Activated gamma-delta T cell (primary cell): ENCODE measurements at regions not wholly inside any gene's neighbourhood (a gene's known extent, or its start where the extent isn't known, plus 50 kb on each side); places are given as distances from the start of the nearest gene placed in this dataset.

Experiments used
- DNase-seq: peaks from one replicate; lab custom pipeline; 2025; lab: John Stamatoyannopoulos, UW

DNA sequence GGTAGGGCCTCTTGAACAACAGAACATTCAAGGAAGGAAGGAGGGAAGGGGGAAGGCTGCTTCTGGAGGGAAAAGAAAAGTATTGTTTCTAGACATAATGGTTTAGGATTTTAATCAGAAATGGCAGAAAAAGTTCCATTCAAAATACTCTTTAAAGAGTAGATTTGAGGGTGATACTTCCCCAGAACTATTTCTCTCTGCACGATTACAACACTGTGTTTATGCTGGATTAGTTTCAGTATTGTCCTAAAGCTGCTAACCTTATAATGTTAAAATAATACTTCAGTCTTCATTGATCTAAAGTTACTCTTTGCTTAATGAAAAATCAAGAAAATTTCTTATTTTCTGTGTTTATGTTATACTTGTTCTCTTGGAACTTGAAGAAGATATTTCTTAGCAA, 1026.3 kb upstream of the PABPC4L start:
- DNase-seq: no peak

DNA sequence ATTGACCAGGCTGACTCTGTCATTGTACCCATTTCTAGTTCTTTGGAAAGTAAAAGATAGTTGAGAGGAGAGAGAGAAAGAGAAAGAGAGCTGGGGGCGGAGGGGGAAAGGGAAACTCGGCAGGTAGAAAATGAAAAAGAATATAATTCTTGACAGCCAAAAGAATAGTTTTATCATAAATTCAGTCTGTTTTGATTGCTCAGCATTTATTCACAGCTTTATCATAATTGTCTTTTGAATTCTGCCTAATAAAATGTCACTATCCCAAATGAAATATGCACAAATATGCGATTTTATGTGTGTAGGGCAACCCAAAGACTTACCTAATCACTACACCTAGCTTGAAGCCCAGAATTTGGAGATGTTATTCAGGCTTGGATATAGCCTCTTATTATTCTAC, 1024.0 kb upstream of the PABPC4L start:
- DNase-seq: no peak

DNA sequence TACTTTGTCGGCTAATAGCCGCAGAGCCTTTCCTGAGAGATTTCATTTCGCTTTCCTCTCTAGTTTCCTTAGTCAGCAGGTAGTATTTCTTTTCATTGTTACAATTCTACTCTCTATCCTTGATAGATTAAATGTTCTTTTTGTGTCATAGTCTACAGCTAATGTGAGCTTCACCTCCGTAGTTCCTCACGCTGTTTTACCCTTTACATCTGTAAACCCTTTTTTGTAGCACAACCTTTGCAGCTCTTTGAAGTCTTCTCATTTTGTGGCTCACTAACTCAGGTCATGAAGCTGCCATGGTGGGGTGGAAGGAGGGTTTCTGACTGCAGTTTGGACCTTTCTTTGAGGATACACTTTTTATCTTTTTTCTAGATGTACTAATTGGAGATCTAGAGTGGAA, 1008.8 kb upstream of the PABPC4L start:
- DNase-seq: no peak

DNA sequence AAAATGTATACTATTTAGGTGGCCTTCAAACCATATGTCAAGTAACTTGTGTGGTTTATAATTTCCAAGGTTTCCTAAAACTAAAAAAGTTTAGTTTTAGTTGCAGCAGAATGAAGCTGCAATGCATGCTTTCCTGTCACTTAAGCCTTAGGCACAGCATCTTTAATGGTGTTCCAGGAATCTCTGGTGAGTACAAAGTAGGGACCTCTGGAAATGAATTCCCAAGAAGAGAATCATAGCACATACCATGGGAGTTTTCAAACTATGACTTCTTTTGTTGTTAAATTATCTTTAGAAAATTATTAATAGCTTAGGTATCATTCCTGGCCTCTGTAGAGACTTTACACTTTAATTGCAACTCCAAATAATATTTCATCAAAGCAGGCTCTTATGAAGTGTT, 1005.9 kb upstream of the PABPC4L start:
- DNase-seq: no peak

DNA sequence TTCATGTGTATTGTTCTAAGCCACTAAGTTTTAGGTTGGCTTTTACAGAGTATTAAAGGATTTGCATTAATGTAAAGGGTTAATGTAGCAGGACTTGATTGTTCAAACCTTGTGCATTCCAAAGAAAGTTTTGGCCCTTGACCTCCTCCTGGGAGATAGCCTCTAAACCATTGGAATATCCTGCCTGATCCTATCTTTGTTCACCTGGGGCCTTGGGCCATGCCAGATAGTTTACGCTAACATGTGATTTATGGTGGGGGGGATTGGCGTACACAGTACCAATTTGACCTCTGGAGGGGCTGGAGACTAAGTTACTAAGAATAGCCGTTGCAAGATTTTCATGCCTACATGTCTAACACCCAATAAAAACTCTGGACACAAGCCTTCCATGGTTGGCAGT, 1002.7 kb upstream of the PABPC4L start:
- DNase-seq: no peak

DNA sequence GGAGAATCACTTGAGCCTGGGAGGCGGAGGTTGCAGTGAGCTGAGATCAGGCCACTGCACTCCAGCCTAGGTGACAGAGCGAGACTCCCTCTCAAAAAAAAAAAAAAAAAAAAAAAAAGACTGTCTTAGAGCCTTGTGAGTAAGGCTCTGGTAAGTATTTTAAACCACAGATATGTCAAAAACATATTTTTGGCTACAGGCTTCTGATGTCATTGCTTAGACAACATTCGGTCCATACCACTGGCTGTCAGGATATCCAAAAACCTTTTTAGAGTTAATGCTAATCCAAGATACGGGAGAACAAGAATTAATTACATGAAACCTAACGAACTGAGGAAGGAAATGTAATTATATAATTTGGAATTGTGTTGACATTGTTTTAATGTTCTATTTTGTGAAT, 999.5 kb upstream of the PABPC4L start:
- DNase-seq: no peak

DNA sequence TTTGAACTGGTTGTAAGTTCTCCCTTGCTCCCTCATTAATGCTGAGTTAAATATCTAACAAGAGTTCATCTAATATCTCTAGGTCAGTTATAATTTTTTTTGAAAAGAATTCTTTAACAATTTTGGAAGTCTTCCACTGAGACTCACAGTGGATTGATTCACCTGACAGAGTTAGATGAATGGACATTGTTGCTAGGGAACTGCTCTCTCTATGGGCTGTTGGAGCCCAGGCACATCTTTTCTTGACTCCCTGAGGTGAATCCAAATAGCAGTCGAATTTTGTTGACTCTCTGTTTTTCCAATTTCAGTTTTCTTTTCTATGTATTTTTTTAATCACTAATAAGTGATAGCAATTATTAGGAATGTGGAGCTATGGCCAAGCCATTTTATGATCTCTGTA, 996.1 kb upstream of the PABPC4L start:
- no peak for DNase-seq

DNA sequence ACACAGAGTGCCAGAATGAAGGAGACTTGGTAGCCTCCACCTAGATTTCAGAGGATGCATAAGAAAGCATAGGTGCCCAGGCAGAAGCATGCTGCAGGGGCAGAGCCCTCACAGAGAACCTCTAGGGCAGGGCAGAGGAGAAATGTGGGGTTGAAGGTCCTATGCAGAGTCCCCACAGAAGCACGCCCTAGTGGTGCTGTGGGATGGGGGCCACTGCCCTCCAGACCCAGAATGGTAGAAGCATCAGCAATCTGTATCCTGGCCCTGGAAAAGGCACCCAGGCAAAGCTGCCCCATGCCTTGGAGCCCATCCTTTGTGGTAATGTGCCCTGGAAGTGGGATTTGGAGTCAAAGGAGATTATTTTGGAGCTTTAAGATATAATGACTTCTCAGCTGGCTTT, 992.9 kb upstream of the PABPC4L start:
- DNase-seq: no peak

DNA sequence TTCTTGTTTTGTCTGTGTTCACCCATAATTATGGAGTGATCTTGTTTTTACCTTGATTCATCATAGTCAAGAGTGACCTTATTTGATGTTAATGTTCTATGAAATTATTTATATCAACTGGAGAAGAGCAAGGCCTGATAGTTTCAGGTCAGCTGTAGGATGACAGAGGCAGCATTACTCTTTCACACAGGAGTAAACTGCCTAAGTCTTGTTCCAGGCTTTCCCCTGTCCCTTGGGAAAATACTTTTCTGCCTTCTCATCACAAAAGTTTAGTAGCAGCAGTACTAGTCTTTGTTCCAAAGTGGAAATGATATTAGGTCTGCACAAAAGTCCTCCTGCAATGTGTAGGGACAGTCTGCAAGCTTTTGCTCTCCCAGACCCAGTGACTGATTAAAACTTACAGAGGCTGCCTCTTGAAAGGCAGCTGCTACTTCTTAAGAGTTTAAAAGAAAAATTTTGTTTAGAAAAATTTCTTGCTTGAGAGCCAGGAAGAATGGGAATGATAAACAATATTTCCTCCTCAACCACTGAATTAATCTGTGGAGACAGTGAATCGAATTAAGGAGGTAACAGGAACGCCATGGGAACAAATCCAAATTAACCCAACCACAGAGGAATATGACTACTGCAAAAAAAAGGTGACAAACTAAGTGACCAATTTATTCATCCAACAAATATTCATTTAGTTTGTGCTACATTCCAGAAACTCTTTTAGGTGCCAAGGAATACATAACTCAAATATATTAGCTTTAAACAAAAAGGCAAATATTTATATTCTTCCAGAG, 991.4 kb upstream of the PABPC4L start:
- DNase-seq: no peak

DNA sequence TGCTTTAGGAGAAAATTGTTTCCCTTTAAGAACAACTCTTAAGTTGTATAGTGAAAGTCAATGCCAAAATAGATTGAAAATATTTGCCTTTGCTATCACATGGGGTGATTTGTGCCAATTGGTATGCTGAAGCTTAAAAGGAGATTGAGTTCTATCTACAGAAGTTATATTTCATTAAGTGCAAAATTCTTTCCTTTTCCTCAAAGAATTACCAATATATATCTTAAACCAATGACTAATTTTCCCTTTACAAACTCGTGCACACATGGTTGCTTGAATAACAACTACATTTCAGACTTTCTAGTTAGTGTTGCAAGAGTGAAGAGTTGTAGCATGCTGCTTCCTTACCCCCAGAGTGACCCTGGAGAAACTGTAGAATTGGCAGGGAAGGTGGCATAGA, 990.0 kb upstream of the PABPC4L start:
- DNase-seq: no peak

DNA sequence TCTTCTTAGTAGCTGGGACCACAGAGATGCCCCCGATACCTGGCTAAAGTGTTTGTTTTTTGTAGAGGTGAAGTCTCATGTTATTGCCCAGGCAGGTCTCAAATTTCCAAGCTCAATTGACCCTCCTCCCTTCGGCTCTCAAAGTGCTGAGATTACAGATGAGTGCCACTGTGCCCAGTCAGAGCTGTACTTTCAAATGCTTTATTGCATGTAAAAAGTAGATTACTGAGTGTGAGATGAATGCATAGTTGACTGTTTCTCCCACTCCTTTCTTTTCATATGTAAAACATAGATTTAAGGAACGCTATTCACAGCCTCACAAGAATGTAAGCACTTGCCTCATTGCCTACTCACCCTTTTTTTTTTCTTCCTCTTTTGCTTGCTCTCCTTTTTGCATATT, 984.4 kb upstream of the PABPC4L start:
- DNase-seq: no peak

DNA sequence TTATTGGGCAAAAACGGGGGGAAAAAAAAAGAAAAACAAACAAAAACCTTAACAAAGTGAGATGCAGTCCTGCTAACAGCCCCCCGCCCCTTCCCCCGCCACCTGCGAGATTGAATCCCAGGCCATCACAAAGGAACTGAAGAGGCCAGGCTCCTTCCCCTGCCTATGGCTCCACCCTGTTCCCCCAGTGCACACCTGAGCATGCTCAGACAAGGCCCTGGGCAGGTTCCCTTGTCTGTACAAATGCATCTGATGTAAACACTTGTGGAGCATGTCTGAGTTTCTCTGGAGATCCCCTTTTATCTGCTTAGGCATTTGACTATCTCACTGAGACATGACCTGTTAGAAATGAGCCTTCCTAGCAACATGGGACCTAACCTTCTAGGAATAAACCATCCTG, 983.7 kb upstream of the PABPC4L start:
- no peak for DNase-seq

DNA sequence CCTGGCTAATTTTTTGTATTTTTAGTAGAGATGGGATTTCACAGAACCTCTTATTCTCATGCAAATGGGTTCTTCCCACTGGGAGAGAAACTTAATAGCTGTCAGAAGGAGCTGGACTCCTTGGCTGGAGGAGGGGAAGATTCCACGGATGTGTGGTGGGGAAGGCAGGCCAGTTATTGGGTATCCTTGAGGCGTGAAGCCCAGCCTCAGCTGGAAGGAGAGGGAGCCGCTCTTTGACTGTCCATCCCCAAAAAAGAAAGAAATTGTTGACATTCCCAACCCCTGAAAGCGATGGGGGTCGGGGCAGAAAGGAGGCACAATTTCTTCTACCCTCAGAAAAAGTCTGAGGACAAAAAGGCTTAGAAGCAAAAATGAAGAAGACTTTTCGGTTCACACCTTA, 983.1 kb upstream of the PABPC4L start:
- no peak for DNase-seq

DNA sequence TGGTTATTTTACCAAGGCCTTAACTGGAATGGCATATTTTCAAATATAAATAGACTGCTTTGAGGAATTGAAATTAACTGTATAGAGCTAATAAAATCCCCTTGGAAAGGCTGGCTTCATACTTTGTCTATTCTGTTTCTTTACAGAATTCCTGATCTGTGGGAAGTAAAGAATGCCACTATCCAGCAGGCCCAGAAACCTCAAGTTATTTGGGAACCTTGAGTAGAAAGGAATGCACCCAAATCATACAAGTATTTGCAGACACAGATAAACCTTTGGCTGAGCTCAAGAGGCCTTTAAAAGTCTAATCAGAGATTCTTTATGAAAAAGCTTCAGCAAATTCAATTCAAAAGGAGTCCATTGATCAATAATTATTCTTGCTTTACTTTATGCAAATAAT, 975.7 kb upstream of the PABPC4L start:
- DNase-seq: no peak

DNA sequence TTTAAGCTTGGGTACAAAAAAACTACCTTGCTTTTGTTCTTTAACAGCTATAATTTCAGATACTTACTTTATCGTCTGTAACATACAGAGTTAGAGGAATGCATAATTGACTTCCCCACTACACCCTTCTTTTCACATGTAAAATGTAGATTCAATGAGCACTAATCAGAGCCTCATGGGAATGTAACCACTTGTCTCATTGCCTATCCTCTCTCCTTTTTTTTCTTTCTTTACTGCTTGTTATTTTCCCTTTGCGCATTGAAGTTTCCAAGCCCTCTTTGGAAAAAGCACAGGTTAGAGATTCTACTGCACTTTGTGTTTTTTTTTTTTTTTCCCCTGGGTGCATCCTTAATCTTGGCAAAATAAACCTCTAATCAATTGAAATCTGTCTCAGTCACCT, 965.1 kb upstream of the PABPC4L start:
- DNase-seq: no peak

DNA sequence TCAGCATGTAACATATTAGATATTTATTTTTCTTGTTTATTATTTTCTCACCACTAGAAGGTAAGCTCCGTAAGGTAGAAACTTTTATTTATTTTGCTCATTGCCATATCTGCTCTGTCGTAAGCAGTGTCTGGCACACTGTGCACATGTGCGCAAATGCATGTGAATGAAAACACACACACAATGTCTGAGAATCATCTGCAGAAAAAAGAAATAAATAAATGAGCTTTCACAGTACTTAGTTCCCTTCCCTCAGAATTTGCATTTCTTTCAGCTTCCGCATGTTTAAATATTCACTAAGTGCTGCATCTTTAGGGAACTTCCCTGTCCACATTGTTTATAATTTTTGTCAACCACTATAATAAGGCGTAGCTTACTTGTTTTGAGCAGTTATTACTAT, 963.0 kb upstream of the PABPC4L start:
- DNase-seq: no peak

DNA sequence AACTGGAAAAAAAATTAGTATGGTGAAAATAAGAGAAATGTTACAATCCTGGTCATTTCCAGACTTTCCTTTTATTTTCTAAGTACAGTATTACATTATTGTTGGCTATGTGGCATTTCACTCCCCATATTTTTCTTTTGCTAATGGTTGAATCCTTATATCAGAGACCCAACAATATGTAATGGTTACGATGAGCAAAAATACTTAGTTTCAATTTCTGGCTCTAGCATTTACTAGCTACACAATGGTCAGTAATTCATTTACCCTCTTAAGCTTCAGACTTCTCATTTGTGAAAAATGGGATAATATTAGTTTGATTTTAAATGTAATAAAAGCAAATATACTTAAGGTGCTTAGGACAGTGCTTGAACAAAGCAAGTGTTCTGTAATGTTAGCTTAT, 942.9 kb upstream of the PABPC4L start:
- no peak for DNase-seq

DNA sequence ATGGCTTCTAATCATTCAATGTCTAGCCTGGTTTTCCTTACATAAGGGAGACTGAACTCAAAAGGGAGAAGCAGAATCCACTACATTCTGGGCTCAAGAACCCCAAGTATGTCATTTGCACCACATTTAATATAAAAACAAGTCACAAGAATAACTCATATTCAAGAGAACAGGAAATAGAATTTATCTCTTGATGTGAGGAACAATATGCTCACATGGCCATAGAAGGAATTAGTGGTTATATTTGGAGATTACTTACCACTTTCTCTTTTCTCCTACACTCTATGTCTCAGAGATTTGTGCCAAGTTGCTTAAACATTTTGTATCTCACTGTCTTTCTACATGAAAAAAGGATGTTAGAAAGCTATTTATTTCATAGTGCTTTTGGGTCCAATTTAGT, 922.6 kb upstream of the PABPC4L start:
- DNase-seq: no peak

DNA sequence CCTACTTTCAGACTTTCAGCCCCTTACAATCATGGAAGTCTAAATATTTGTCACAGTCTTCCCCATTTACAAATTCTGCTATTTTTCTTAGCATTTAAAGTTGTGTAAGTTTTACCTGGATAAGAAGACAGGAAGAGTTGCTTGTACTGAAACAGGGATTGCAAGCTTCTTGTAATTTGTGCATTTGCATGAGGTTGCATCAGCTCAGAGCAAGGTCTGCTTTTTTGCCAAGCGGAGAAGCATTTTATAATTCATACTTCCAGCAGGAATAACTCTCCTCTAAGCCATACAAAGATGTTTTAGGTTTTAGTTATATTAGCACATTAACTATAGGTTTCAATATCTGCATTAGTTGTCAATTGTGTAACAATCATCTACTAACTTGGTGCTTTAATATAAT, 922.0 kb upstream of the PABPC4L start:
- no peak for DNase-seq

DNA sequence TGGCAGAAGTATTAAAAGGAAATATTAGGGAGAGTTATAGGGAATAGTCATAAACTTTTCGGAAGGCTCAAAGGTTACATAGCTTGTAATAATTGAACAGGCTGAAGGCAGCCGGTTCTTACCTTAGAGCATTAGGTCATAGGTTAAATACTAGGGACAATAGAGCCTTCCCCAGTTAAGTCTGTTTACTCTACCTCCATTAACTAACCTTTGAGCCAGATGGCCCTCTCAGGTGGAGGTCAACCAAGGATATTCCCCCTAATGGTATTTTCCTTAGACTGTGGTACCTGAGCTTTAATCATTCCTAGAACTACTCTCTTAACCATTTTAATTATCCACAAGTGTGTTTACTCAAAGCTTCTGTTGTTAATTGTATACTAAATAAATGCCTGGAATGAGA, 920.9 kb upstream of the PABPC4L start:
- DNase-seq: no peak

DNA sequence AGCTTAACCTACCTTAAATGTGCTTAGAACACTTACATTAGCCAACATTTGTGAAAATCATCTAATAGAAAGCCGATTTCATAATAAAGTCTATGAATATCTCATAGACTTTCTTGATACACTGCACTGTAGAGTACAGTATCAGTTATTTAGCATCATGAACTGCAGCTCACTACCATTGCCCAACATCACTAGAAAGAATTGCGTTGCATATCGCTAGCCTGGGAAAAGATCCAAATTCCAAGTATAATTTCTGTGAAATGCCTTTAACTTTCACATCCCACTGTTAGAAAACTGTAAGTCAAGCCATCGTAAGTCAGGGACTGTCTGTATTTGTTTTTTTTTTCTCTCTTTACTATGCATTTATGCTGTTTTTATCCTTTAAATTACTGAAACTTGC, 918.6 kb upstream of the PABPC4L start:
- no peak for DNase-seq

DNA sequence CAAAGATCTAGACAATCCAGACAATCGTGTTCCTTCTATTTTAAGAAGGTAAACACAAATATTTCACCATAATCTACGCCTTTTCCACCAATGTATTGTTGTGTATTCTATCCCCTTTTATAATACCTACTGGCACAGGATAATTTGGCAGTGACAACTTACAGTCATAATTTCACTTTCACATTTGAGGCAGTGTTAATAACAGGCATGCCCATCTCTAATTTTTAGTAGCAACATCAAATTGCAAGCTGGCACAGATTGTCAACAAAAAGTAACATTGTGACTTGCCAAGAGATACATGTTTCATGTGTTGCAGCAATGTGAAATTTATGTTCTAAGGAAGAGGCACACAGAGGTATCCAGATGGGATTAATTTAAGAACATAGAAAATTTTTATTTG, 912.5 kb upstream of the PABPC4L start:
- no peak for DNase-seq

DNA sequence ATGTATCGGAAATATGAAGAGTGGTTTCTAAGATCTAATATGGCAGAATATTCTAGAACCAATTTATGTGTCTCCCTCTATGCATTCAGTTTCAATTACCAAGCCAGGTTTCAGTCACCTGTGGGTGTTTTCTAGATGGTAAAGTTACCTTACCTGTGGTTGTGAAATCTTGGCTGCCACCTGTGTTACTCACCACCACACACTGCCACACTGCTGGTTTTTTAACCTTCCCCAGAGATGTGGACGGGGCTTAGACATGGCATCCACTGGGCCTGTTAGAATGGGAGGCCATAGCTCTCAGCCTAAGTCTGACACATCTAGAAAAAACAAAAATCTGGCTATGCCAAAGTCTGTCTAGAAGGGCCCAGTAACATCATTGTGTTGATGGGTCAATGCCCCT, 896.5 kb upstream of the PABPC4L start:
- no peak for DNase-seq

DNA sequence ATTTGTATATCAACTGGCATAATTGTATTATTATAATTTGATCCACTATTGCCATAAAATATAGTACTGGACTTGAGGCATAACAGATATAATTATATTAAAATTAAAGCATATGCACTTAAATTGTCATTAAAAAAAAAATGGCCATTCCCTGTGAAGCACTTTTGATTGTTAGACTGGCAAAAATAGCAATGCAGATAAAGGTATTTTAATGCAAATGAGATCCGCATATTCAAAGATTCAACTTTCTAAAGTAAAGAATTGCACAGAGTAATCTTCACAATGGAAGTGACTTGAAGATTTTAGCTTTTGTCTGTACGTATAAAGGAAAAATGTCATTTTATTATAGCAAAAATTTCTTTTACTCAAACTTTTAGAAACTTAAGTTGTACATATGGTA, 871.8 kb upstream of the PABPC4L start:
- no peak for DNase-seq

DNA sequence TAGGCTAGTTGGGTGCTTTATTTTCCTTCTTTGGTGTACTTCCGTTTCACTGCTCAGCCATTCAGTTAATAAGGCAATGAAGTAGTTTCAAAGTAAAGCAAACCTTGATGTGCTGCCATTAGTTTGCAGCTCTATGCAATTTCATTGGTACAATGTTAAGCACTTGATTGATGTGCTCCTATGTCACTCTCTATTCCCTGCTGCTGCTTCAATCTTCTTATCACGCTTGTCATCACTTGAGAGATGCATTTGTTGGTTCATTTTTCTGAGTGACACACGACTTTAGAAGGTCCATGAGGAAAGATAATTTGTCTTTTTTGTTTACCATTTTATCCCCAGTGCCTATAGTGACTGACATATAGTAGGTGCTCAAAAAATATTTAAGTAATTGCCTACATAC, 871.0 kb upstream of the PABPC4L start:
- DNase-seq: no peak
